ENCODE measurements at regions not wholly inside any gene's neighbourhood (a gene's known extent, or its start where the extent isn't known, plus 50 kb on each side); places are given as distances from the start of the nearest gene placed in this dataset.

GRCh38 chr17:34845296-34845695 lies 116.0 kb downstream of the CCT6B start:
- Mint-ChIP-seq H3K9me3 (no peaks in the 10 kb centered on the region), H3K4me3 (no peak overlapping the region), H3K27me3 (no peaks in the 10 kb centered on the region), H3K36me3 (ENCODE audit: low read depth) (no peaks in the 10 kb centered on the region), H3K27ac (no peak overlapping the region), H3K4me1 (ENCODE audit: low read depth) (peaks cover 6% of the 10 kb centered on the region)
- intact Hi-C loops (cut with micrococcal nuclease): no loop called here

GRCh38 chr17:34843682-34844081 lies 117.6 kb downstream of the CCT6B start:
- H3K27ac Mint-ChIP-seq: no peak overlapping the region
- no peaks in the 10 kb centered on the region for H3K9me3 Mint-ChIP-seq
- no peaks in the 10 kb centered on the region for H3K36me3 Mint-ChIP-seq (ENCODE audit: low read depth)
- intact Hi-C loops (cut with micrococcal nuclease): no loop called here
- H3K27me3 Mint-ChIP-seq: no peaks in the 10 kb centered on the region
- peaks cover 6% of the 10 kb centered on the region for H3K4me1 Mint-ChIP-seq (ENCODE audit: low read depth)
- H3K4me3 Mint-ChIP-seq: no peak overlapping the region

GRCh38 chr17:34842235-34842634 lies 119.0 kb downstream of the CCT6B start:
- H3K4me1 Mint-ChIP-seq (ENCODE audit: low read depth): no peaks in the 10 kb centered on the region
- intact Hi-C loops (cut with micrococcal nuclease): no loop called here
- H3K36me3 Mint-ChIP-seq (ENCODE audit: low read depth): no peaks in the 10 kb centered on the region
- no peaks in the 10 kb centered on the region for H3K9me3 Mint-ChIP-seq
- no peak overlapping the region for H3K4me3 Mint-ChIP-seq
- H3K27me3 Mint-ChIP-seq: no peaks in the 10 kb centered on the region
- no peak overlapping the region for H3K27ac Mint-ChIP-seq

- Mint-ChIP-seq H3K27me3 (no peaks in the 10 kb centered on the region), H3K9me3 (no peaks in the 10 kb centered on the region), H3K4me3 (no peak overlapping the region), H3K36me3 (ENCODE audit: low read depth) (no peaks in the 10 kb centered on the region), H3K27ac (no peak overlapping the region), H3K4me1 (ENCODE audit: low read depth) (no peaks in the 10 kb centered on the region)
- intact Hi-C loops (cut with micrococcal nuclease): no loop called here
Observed at GRCh38 chr17:34841467-34841866, 119.8 kb downstream of the CCT6B start.

- intact Hi-C loops (cut with micrococcal nuclease): no loop called here
- no peak overlapping the region for H3K4me3 Mint-ChIP-seq
Observed at GRCh38 chr17:34840750-34841149, 120.5 kb downstream of the CCT6B start.

GRCh38 chr17:34837876-34838478 lies 123.3 kb downstream of the CCT6B start:
- H3K9me3 Mint-ChIP-seq: no peaks in the 10 kb centered on the region
- intact Hi-C loops (cut with micrococcal nuclease): no loop called here
- H3K27me3 Mint-ChIP-seq: no peaks in the 10 kb centered on the region
- H3K4me1 Mint-ChIP-seq (ENCODE audit: low read depth): no peaks in the 10 kb centered on the region
- H3K27ac Mint-ChIP-seq: no peak overlapping the region
- no peak overlapping the region for H3K4me3 Mint-ChIP-seq
- H3K36me3 Mint-ChIP-seq (ENCODE audit: low read depth): no peaks in the 10 kb centered on the region

More at GRCh38 chr17:34840750-34841149, 120.5 kb downstream of the CCT6B start:
- H3K27ac Mint-ChIP-seq: no peak overlapping the region
- H3K27me3 Mint-ChIP-seq: no peaks in the 10 kb centered on the region
- no peaks in the 10 kb centered on the region for H3K4me1 Mint-ChIP-seq (ENCODE audit: low read depth)
- H3K9me3 Mint-ChIP-seq: no peaks in the 10 kb centered on the region
- no peaks in the 10 kb centered on the region for H3K36me3 Mint-ChIP-seq (ENCODE audit: low read depth)

GRCh38 chr17:34832376-34832775 lies 128.9 kb downstream of the CCT6B start:
- intact Hi-C loops (cut with micrococcal nuclease): no loop called here
- H3K36me3 Mint-ChIP-seq (ENCODE audit: low read depth): no peaks in the 10 kb centered on the region
- H3K4me3 Mint-ChIP-seq: no peak overlapping the region
- no peak overlapping the region for H3K27ac Mint-ChIP-seq
- no peaks in the 10 kb centered on the region for H3K9me3 Mint-ChIP-seq
- no peaks in the 10 kb centered on the region for H3K27me3 Mint-ChIP-seq
- no peaks in the 10 kb centered on the region for H3K4me1 Mint-ChIP-seq (ENCODE audit: low read depth)

GRCh38 chr17:34827008-34827407 lies 134.3 kb downstream of the CCT6B start:
- Mint-ChIP-seq H3K4me1 (ENCODE audit: low read depth) (no peaks in the 10 kb centered on the region), H3K27ac (no peak overlapping the region), H3K4me3 (no peak overlapping the region), H3K27me3 (no peaks in the 10 kb centered on the region), H3K9me3 (no peaks in the 10 kb centered on the region), H3K36me3 (ENCODE audit: low read depth) (no peaks in the 10 kb centered on the region)
- intact Hi-C loops (cut with micrococcal nuclease): no loop called here

- no peak overlapping the region for H3K4me3 Mint-ChIP-seq
- intact Hi-C loops (cut with micrococcal nuclease): no loop called here
- no peaks in the 10 kb centered on the region for H3K36me3 Mint-ChIP-seq (ENCODE audit: low read depth)
- no peaks in the 10 kb centered on the region for H3K27me3 Mint-ChIP-seq
- H3K4me1 Mint-ChIP-seq (ENCODE audit: low read depth): no peaks in the 10 kb centered on the region
- H3K27ac Mint-ChIP-seq: no peak overlapping the region
- H3K9me3 Mint-ChIP-seq: no peaks in the 10 kb centered on the region
Observed at GRCh38 chr17:34826332-34826731, 134.9 kb downstream of the CCT6B start.

GRCh38 chr17:34825884-34826283 lies 135.4 kb downstream of the CCT6B start:
- Mint-ChIP-seq H3K9me3 (no peaks in the 10 kb centered on the region), H3K27me3 (no peaks in the 10 kb centered on the region), H3K27ac (no peak overlapping the region), H3K4me3 (no peak overlapping the region), H3K4me1 (ENCODE audit: low read depth) (no peaks in the 10 kb centered on the region), H3K36me3 (ENCODE audit: low read depth) (no peaks in the 10 kb centered on the region)
- intact Hi-C loops (cut with micrococcal nuclease): no loop called here

- Mint-ChIP-seq H3K9me3 (no peaks in the 10 kb centered on the region), H3K36me3 (ENCODE audit: low read depth) (no peaks in the 10 kb centered on the region), H3K4me3 (no peak overlapping the region), H3K4me1 (ENCODE audit: low read depth) (no peaks in the 10 kb centered on the region), H3K27ac (no peak overlapping the region), H3K27me3 (peaks cover 3% of the 10 kb centered on the region)
- intact Hi-C loops (cut with micrococcal nuclease): no loop called here
Observed at GRCh38 chr17:34825102-34825501, 136.2 kb downstream of the CCT6B start.

- H3K27me3 Mint-ChIP-seq: peaks cover 4% of the 10 kb centered on the region
Observed at GRCh38 chr17:34823023-34823422, 138.2 kb downstream of the CCT6B start.

GRCh38 chr17:34822007-34822739 lies 139.1 kb downstream of the CCT6B start:
- intact Hi-C loops (cut with micrococcal nuclease): no loop called here
- Mint-ChIP-seq H3K9me3 (no peaks in the 10 kb centered on the region), H3K4me1 (ENCODE audit: low read depth) (no peaks in the 10 kb centered on the region), H3K27ac (no peak overlapping the region), H3K27me3 (peaks cover 4% of the 10 kb centered on the region), H3K36me3 (ENCODE audit: low read depth) (no peaks in the 10 kb centered on the region), H3K4me3 (no peak overlapping the region)

More at GRCh38 chr17:34823023-34823422, 138.2 kb downstream of the CCT6B start:
- no peak overlapping the region for H3K4me3 Mint-ChIP-seq
- intact Hi-C loops (cut with micrococcal nuclease): no loop called here
- H3K27ac Mint-ChIP-seq: no peak overlapping the region
- no peaks in the 10 kb centered on the region for H3K36me3 Mint-ChIP-seq (ENCODE audit: low read depth)
- no peaks in the 10 kb centered on the region for H3K4me1 Mint-ChIP-seq (ENCODE audit: low read depth)
- H3K9me3 Mint-ChIP-seq: no peaks in the 10 kb centered on the region

GRCh38 chr17:34820922-34821321 lies 140.3 kb downstream of the CCT6B start:
- Mint-ChIP-seq H3K36me3 (ENCODE audit: low read depth) (no peaks in the 10 kb centered on the region), H3K4me1 (ENCODE audit: low read depth) (no peaks in the 10 kb centered on the region), H3K27me3 (peaks cover 4% of the 10 kb centered on the region), H3K4me3 (no peak overlapping the region), H3K27ac (no peak overlapping the region), H3K9me3 (no peaks in the 10 kb centered on the region)
- intact Hi-C loops (cut with micrococcal nuclease): no loop called here
